ENCODE measurements at regions not wholly inside any gene's neighbourhood (a gene's known extent, or its start where the extent isn't known, plus 50 kb on each side); places are given as distances from the start of the nearest gene placed in this dataset.

GRCh38 chr3:99094606-99095005, 193.1 kb upstream of the DCBLD2 start:
- TF ChIP-seq TAF1 (IDR thresholded peaks at IDR 0.05; ENCODE audit: borderline replicate concordance, low read depth, low read length) (no peak), POLR2AphosphoS5 (IDR thresholded peaks at IDR 0.05; ENCODE audit: low read depth, low read length) (no peak), POLR2A (IDR thresholded peaks at IDR 0.05; ENCODE audit: low read depth, low read length) (no peak)

Measured in GM12892 (cell line).